GM06990 (cell line): ENCODE measurements at regions not wholly inside any gene's neighbourhood (a gene's known extent, or its start where the extent isn't known, plus 50 kb on each side); places are given as distances from the start of the nearest gene placed in this dataset.

Experiments used
- DNase-seq: peaks from one replicate; pipeline ENCODE4 v3.0.0-alpha.2; 2011; ENCODE audit not compliant: insufficient read length; ENCODE audit errors: extremely low read depth
- H3K27me3 ChIP-seq: replicated peaks from 2 replicates; pipeline ENCODE4 v1.6.0; 2011; ENCODE audit warnings: low read length; ENCODE audit not compliant: control insufficient read depth, insufficient read depth
- H3K36me3 ChIP-seq: 2 replicates; pipeline ENCODE4 v1.5.1; 2011; ENCODE audit warnings: low read length; ENCODE audit not compliant: control insufficient read depth, insufficient read depth
- H3K4me3 ChIP-seq: replicated peaks from 2 replicates; pipeline ENCODE4 v1.5.1; 2011; ENCODE audit warnings: low read depth, mild to moderate bottlenecking, control low read depth, low read length
- CTCF ChIP-seq: IDR thresholded peaks from 2 replicates; pipeline ENCODE4 v1.5.1; 2011; ENCODE audit warnings: low read length, control low read depth, mild to moderate bottlenecking, inconsistent platforms; ENCODE audit not compliant: insufficient read depth, poor library complexity, severe bottlenecking

- DNase-seq, result no peak
- no peaks in the 10 kb centered on the region for H3K27me3 ChIP-seq
- TF ChIP-seq CTCF, result no peak
- H3K36me3 ChIP-seq, result no peaks in the 10 kb centered on the region
- H3K4me3 ChIP-seq, result no peak overlapping the region
Observed at GRCh38 chr21:34261841-34262468, 101.9 kb upstream of the KCNE2 start.

- Histone ChIP-seq H3K27me3 (no peaks in the 10 kb centered on the region), H3K4me3 (no peak overlapping the region), H3K36me3 (no peaks in the 10 kb centered on the region)
- TF ChIP-seq CTCF, result no peak
- no peak for DNase-seq
Observed at GRCh38 chr21:34262469-34262845, 101.3 kb upstream of the KCNE2 start.

- Histone ChIP-seq H3K36me3 (no peaks in the 10 kb centered on the region), H3K27me3 (no peaks in the 10 kb centered on the region), H3K4me3 (no peak overlapping the region)
- no peak for DNase-seq
- no peak for TF ChIP-seq CTCF
Observed at GRCh38 chr21:34263629-34264028, 100.2 kb upstream of the KCNE2 start.

- Histone ChIP-seq H3K4me3 (no peak overlapping the region), H3K27me3 (no peaks in the 10 kb centered on the region), H3K36me3 (no peaks in the 10 kb centered on the region)
- TF ChIP-seq CTCF, result no peak
- no peak for DNase-seq
Observed at GRCh38 chr21:34266351-34266750, 97.5 kb upstream of the KCNE2 start.

GRCh38 chr21:34268493-34268892, 95.3 kb upstream of the KCNE2 start:
- TF ChIP-seq CTCF, result no peak
- no peak for DNase-seq
- no peaks in the 10 kb centered on the region for H3K36me3 ChIP-seq
- no peaks in the 10 kb centered on the region for H3K27me3 ChIP-seq
- no peak overlapping the region for H3K4me3 ChIP-seq

- no peak for DNase-seq
- no peaks in the 10 kb centered on the region for H3K36me3 ChIP-seq
- no peak for TF ChIP-seq CTCF
- no peaks in the 10 kb centered on the region; the same call in 1 of the 2 replicates for H3K27me3 ChIP-seq
- H3K4me3 ChIP-seq, result no peak overlapping the region
Observed at GRCh38 chr21:34270411-34270810, 93.4 kb upstream of the KCNE2 start.
